C4-2B (cell line): ENCODE measurements at regions not wholly inside any gene's neighbourhood (a gene's known extent, or its start where the extent isn't known, plus 50 kb on each side); places are given as distances from the start of the nearest gene placed in this dataset.

Experiments used
- H3K27ac ChIP-seq: fragments of 450-650 bp; 2 replicates; pipeline ENCODE4 v1.5.1; 2017
- ZFX ChIP-seq: fragments of 450-650 bp; IDR thresholded peaks from 2 replicates; pipeline ENCODE4 v1.6.1; 2017
- TF ChIP-seq, protein P1 (sequence below): fragments of 450-650 bp; conservative IDR thresholded peaks from 2 replicates; pipeline ENCODE4 v1.5.1; 2017; ENCODE audit warnings: mild to moderate bottlenecking

DNA sequence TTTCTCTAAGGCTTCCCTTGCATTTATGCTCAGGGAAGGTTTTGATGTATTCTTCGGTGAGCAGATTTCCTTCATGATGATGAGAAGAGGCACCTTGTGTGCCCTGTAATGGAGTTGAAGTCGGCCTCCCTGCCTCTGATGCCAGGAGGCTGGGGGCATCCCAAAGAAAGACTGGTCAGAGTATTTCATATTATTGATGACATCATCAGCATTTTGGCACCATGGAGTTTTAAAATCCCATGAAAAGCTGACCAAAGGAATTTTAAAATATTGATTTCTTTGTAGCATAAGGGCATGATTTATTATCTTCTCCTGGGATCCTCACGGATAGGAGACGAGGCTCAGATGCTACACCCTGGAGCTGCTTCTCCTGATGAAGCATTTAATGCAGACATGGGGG, 231.2 kb upstream of the IRX1 start:
- no peak for TF ChIP-seq ZFX
- TF ChIP-seq, protein P1, sequence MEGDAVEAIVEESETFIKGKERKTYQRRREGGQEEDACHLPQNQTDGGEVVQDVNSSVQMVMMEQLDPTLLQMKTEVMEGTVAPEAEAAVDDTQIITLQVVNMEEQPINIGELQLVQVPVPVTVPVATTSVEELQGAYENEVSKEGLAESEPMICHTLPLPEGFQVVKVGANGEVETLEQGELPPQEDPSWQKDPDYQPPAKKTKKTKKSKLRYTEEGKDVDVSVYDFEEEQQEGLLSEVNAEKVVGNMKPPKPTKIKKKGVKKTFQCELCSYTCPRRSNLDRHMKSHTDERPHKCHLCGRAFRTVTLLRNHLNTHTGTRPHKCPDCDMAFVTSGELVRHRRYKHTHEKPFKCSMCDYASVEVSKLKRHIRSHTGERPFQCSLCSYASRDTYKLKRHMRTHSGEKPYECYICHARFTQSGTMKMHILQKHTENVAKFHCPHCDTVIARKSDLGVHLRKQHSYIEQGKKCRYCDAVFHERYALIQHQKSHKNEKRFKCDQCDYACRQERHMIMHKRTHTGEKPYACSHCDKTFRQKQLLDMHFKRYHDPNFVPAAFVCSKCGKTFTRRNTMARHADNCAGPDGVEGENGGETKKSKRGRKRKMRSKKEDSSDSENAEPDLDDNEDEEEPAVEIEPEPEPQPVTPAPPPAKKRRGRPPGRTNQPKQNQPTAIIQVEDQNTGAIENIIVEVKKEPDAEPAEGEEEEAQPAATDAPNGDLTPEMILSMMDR: no peak
- no peak overlapping the region for H3K27ac ChIP-seq

DNA sequence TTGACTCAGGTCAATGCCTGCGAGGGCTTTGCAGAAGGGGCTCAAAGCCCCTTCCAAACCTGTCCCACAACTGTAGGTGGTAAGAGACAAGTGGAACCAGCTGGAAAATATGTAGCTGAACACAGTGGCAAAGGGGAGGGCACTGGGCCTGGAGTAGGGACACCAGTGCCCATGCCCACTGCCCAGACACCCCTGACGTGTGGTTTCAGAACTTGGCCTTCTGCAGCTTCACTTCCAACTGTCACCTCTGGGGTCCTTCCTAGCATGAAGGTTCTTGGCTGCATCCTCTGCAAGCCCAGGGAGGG, 233.1 kb upstream of the IRX1 start:
- TF ChIP-seq, protein P1: no peak
- no peak for TF ChIP-seq ZFX
- H3K27ac ChIP-seq: no peak overlapping the region

DNA sequence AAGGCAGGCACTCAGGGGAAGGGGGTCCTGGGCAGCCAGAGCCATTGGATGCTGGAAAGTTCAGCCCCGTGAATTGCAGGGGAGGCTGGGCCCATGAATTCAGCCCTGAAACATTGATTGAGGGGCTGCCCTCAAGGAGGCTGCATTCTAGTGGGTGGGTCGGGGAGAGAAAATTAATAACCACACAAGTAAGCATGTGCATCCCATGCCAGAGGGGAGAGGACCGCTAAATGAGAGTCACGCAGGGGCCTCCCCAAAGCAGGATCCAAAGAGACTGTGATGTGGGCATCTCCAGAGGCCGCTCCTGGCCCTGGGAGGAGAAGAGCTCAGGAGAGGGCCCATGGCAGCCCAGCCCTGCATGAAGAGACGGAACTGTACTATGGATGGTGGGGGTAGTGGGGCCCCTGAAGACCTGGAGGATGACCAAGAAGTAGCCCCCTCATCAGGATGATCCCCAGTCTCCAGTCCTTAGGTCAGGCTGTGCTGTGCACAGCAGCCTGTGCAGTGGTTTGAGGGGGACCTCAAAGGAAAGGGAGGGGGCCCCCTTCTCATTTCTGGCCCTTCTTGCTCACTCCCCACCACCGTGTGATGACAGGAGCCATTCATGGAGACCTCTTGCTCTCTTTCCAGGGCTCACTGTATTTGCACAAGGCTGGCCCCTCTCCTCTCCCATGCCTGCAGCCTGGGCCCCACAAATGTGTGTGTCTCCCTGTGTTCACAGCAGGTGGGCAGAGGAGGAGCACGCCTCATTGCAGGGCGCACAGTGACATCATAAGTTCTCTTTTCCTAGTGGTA, 233.6 kb upstream of the IRX1 start:
- H3K27ac ChIP-seq: no peak overlapping the region
- TF ChIP-seq, protein P1: no peak
- TF ChIP-seq ZFX: no peak

DNA sequence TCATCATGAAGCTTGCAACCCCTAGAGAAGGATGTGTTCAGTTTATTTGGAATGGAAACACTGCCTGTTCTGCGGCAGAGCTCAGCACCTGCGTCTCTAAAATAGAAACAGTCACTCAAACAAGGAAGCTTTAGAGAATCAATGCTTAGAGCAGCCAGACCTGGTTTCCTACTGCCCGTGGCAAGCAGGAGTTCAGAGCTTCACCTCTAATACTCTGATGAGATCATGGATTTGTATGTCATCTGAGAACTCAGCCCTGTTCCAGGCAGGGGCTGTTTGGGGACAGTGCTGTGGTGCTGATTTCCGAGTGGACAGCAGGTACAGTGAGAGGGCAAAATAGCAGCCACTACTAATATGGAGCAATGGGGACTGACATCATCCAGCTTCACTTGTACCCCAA, 236.0 kb upstream of the IRX1 start:
- TF ChIP-seq ZFX: no peak
- TF ChIP-seq, protein P1: no peak

DNA sequence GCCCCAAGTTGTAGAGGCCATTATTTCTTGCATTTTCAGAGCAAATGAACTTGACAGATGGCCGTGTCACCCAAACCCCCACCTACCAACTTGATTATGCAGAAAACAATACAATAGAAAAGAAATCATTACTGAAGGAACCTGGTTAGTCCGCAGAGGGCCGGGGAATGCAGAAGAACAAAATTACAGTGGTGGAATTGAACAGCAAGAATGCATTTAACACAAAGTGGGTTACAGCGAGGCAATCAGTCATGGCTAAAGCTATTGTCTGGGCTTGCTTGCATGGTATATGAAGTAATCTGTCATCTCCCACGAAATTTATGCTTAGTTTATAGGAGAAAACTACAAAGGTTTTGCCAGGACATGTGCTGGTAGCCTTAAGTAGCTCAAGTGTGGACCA, 238.3 kb upstream of the IRX1 start:
- TF ChIP-seq ZFX: no peak
- H3K27ac ChIP-seq: no peak overlapping the region

More for the DNA sequence above, 236.0 kb upstream of the IRX1 start:
- H3K27ac ChIP-seq: no peak overlapping the region

DNA sequence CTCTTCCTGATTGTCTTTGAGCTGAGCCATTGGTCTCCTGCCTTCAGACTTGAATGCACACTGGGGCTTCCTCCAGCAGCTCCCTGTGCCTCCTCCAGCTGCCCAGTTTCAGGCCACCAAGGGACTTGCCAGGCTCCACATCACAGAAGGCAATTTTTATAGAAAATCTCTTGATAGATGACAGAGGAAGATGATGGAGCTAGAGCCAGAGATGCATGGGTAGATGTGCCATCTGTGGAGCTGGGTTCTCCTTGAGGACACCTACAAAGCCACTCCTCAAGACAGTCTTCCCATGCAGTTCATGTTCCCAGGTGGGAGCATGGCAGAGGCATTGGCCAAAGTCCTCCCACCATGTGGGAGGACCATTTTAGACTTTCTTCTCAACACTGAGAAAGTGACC, 239.6 kb upstream of the IRX1 start:
- TF ChIP-seq, protein P1: no peak
- TF ChIP-seq ZFX: no peak
- no peak overlapping the region for H3K27ac ChIP-seq

DNA sequence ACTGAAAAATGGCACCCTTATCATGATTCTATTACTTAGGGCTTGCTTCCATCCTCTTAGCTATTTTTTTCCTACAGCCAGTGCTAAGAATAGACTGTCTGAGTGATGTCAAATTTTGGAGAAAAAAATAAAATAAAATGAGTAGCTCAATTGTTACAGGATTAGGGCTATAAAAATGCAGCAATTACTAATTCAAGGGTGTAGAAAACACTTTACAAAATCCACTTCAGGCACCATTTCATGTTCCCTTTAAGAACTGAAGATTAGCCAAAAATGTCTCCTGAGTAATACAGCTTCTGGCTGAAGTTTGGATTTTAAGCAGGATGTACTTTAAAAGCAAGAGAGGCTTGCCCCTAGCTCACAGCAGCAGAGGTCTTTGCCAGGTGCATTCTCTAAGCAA, 240.5 kb upstream of the IRX1 start:
- no peak overlapping the region for H3K27ac ChIP-seq
- no peak for TF ChIP-seq ZFX
- TF ChIP-seq, protein P1: no peak

DNA sequence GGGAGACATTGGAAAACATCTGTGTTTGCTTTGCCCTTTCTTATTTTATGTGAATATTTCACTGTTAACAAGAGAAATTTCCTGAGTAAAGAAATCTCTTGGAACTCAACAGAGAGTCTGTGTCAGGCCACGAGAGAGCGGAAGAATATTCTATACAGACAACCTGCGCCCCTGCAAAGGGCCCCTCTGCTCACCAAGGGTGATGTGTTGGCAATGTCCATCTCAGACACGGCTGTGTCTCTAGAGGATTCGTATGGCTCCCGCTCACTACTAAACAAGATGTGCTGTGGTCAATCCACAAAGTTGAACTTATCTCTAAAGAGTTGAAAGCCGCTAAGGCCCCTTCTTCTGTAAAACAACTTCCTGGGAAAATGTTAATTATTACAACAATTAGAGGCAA, 241.0 kb upstream of the IRX1 start:
- TF ChIP-seq, protein P1: no peak
- no peak for TF ChIP-seq ZFX
- H3K27ac ChIP-seq: no peak overlapping the region
